ENCODE measurements at regions not wholly inside any gene's neighbourhood (a gene's known extent, or its start where the extent isn't known, plus 50 kb on each side); places are given as distances from the start of the nearest gene placed in this dataset.

DNA sequence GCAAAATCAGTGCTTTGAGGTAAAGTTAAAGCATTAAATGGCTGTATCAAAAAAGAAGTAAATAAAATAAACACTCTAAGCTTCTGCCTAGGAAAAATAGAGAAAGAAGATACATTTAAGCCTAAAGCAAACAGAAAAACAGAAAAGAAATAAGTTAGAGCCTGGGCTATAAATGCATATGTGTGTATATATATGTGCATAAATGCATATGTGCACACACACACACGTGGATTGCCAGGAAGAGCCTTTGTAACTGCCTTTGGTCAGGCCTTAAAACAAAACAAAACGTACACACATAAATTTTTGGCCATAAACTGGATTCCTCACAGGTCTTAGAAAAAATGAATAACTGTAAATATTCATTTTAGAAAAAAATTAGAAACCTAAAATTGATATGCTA, 925.8 kb downstream of the MRPL39 start:
- H3K4me3 ChIP-seq (ENCODE audit: low read depth, low read length), result no peak overlapping the region
- no peak for TF ChIP-seq CTCF (IDR thresholded peaks at IDR 0.05; ENCODE audit: borderline replicate concordance, insufficient read depth, low read depth, low read length)

GRCh38 chr21:24671901-24672300, 935.4 kb downstream of the MRPL39 start:
- H3K4me3 ChIP-seq (ENCODE audit: low read depth, low read length), result no peak overlapping the region

DNA sequence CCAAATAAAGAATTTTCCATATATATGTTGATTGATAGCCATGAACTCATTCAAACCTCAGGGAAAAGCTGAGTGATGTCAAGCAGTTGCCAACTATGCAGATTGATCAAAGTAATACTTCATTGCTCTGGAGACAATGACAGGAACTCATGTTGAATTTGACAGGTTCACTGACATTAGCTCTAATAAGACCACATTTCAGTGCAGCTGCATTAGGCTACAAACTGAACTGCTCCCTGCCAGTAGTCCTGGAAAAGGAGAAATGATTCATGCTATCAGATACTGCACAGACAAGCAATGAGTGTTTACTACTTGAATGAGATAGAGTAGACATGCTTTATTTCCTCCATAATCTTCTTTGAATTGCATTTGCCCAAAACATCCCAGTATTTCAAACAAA, 948.4 kb downstream of the MRPL39 start:
- TF ChIP-seq CTCF (IDR thresholded peaks at IDR 0.05; ENCODE audit: borderline replicate concordance, insufficient read depth, low read depth, low read length), result no peak
- H3K4me3 ChIP-seq (ENCODE audit: low read depth, low read length), result no peak overlapping the region

More at GRCh38 chr21:24671901-24672300, 935.4 kb downstream of the MRPL39 start:
- TF ChIP-seq CTCF (IDR thresholded peaks at IDR 0.05; ENCODE audit: borderline replicate concordance, insufficient read depth, low read depth, low read length), result no peak

DNA sequence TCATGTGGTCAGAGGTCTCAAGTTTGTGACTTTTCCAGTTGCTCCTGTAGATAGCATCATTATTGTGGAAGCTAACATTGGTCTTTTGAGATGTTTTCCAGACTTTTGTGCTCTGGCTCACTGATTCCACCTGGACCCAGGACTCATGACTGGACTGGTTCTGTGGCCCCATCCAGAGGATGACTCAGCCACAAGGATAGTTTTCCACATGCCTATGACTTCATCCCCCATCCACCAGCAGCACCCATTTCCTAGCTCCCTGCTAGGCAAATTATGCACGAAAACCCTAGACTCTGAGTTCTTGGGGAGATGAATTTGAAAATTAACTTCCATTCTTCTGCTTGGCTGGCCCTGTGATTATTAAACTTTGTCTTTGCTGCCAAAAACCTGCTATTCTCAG, 949.3 kb downstream of the MRPL39 start:
- H3K4me3 ChIP-seq (ENCODE audit: low read depth, low read length), result no peak overlapping the region
- no peak for TF ChIP-seq CTCF (IDR thresholded peaks at IDR 0.05; ENCODE audit: borderline replicate concordance, insufficient read depth, low read depth, low read length)

GRCh38 chr21:24649691-24650090, 957.6 kb downstream of the MRPL39 start:
- no peak overlapping the region for H3K4me3 ChIP-seq (ENCODE audit: low read depth, low read length)

GRCh38 chr21:24636696-24637095, 970.6 kb downstream of the MRPL39 start:
- H3K4me3 ChIP-seq (ENCODE audit: low read depth, low read length), result no peak overlapping the region
- no peak for TF ChIP-seq CTCF (IDR thresholded peaks at IDR 0.05; ENCODE audit: borderline replicate concordance, insufficient read depth, low read depth, low read length)

More at GRCh38 chr21:24649691-24650090, 957.6 kb downstream of the MRPL39 start:
- TF ChIP-seq CTCF (IDR thresholded peaks at IDR 0.05; ENCODE audit: borderline replicate concordance, insufficient read depth, low read depth, low read length), result no peak

DNA sequence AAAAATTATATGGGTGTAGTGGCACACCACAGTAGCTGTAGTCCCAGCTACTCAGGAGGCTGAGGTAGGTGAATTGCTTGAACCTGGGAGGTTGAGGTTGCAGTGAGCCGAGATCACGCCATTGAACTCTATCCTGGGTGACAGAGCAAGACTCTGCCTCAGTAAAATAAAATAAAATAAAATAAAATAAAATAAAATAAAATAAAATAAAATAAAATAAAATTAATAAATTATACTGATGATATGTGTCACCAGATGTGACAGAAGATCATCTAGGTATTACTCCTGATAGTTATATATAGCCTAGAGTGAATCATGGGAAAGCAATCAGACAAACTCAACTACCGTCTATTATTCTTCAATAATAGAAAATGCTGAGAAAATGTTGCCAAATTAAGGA, 972.5 kb downstream of the MRPL39 start:
- no peak overlapping the region for H3K4me3 ChIP-seq (ENCODE audit: low read depth, low read length)
- TF ChIP-seq CTCF (IDR thresholded peaks at IDR 0.05; ENCODE audit: borderline replicate concordance, insufficient read depth, low read depth, low read length), result no peak
